NT2/D1 (cell line): ENCODE measurements at regions not wholly inside any gene's neighbourhood (a gene's known extent, or its start where the extent isn't known, plus 50 kb on each side); places are given as distances from the start of the nearest gene placed in this dataset.

Experiments
- SUZ12 ChIP-seq: IDR thresholded peaks from 2 replicates; pipeline ENCODE4 v1.6.1; 2011; ENCODE audit not compliant: insufficient read length, insufficient read depth; ENCODE audit errors: extremely low read depth
- YY1 ChIP-seq: IDR thresholded peaks from 2 replicates; pipeline ENCODE4 v1.6.1; 2011; ENCODE audit not compliant: insufficient read length, insufficient read depth
- ZNF274 ChIP-seq: IDR thresholded peaks from 2 replicates; pipeline ENCODE4 v1.6.1; 2011; ENCODE audit warnings: mild to moderate bottlenecking, low read depth, low read length

DNA sequence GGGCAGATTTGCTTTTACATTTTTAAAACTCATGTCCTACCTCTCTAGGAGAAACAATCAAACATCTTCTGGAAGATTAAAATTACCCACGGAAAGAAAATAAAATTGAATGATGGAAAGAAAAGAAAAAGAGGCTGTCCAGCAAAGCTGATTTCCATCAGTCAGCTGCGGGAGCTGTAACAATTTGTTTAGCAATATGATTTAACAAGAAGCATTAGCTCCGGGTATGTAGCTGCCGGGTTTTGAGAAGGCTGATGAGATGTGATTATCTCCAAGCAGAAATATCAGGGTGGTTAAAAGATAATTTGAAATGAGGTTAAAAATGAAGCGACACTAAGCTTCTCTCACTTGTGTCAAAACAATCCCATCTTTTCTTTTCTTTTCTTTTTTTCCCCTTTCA is 608.9 kb upstream of the SALL1 start:
- TF ChIP-seq ZNF274 (no peak), SUZ12 (no peak), YY1 (no peak)
